Neural cell (in vitro differentiated cells): ENCODE measurements at regions not wholly inside any gene's neighbourhood (a gene's known extent, or its start where the extent isn't known, plus 50 kb on each side); places are given as distances from the start of the nearest gene placed in this dataset.

Experiments used
- CTCF ChIP-seq: fragments of 450-650 bp; IDR thresholded peaks from 2 replicates; pipeline ENCODE4 v1.5.1; 2014; ENCODE audit warnings: antibody characterized with exemption, mild to moderate bottlenecking, moderate library complexity; ENCODE audit not compliant: poor library complexity, severe bottlenecking
- EZH2 ChIP-seq: fragments of 200-600, 300-800 bp; shearing (Covaris generic), sonication (generic); IDR thresholded peaks from 2 replicates; pipeline ENCODE4 v1.6.1; 2014; ENCODE audit warnings: antibody characterized with exemption, low read length, borderline replicate concordance, mild to moderate bottlenecking; ENCODE audit not compliant: insufficient read depth, poor library complexity, severe bottlenecking
- POLR2AphosphoS5 ChIP-seq: IDR thresholded peaks from 2 replicates; pipeline ENCODE4 v1.6.1; 2012
- SMC3 ChIP-seq: fragments of 450-650 bp; conservative IDR thresholded peaks from 2 replicates; pipeline ENCODE4 v1.6.1; 2014; ENCODE audit warnings: antibody characterized with exemption, mild to moderate bottlenecking, moderate library complexity; ENCODE audit not compliant: poor library complexity
- TAF1 ChIP-seq: IDR thresholded peaks from 2 replicates; pipeline ENCODE4 v1.6.1; 2012; ENCODE audit warnings: low read depth

DNA sequence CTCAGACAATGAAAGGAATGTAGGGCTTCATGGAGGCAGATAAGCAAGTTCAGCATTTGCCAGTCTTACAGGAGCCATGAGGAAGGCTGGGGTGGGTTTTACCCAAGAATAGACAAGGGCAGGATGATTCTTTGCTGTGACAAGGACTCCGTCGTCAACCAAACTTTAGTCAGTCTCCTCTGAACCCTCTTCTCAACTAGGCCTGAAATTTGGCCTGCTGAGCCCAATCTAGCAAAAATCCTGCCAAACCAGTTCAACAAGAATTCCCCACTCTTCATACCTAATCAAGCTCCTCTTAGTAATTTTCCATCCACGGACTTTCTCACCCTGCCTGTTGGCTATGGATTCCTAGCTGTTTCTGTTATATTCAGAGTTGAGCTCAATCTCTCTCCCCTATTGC, 280.5 kb downstream of the TBL1XR1 start:
- no peak for TF ChIP-seq CTCF
- TF ChIP-seq POLR2AphosphoS5: no peak
- no peak for TF ChIP-seq SMC3
- no peak for TF ChIP-seq EZH2
- no peak for TF ChIP-seq TAF1
